ENCODE measurements at regions not wholly inside any gene's neighbourhood (a gene's known extent, or its start where the extent isn't known, plus 50 kb on each side); places are given as distances from the start of the nearest gene placed in this dataset.

DNA sequence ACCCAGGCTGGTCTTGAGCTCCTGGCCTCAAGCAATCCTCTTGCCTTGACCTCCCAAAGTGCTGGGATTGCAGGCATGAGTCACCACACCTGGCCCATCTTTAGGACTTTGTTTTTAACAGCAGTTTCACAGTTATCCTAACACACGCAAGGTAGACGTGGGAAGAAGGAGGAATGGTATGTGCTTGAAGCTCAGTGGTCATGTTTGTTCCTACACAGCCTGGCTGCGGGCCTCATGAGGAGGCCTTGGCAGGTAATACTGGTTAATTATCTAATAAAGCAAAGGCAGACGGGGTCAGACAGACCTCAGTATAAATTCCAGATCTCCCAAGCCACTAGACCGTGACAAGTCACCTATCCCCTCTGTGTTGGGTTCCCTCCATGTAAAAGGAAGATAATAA, 271.8 kb downstream of the PCNX1 start:
- TF ChIP-seq, protein P1, sequence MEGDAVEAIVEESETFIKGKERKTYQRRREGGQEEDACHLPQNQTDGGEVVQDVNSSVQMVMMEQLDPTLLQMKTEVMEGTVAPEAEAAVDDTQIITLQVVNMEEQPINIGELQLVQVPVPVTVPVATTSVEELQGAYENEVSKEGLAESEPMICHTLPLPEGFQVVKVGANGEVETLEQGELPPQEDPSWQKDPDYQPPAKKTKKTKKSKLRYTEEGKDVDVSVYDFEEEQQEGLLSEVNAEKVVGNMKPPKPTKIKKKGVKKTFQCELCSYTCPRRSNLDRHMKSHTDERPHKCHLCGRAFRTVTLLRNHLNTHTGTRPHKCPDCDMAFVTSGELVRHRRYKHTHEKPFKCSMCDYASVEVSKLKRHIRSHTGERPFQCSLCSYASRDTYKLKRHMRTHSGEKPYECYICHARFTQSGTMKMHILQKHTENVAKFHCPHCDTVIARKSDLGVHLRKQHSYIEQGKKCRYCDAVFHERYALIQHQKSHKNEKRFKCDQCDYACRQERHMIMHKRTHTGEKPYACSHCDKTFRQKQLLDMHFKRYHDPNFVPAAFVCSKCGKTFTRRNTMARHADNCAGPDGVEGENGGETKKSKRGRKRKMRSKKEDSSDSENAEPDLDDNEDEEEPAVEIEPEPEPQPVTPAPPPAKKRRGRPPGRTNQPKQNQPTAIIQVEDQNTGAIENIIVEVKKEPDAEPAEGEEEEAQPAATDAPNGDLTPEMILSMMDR (conservative IDR thresholded peaks at IDR 0.05; ENCODE audit: low read depth, low read length) = no peak
- no peak for DNase-seq (ENCODE audit: low read depth)
- H3K4me3 ChIP-seq (ENCODE audit: low read depth, low read length) = no peak overlapping the region

DNA sequence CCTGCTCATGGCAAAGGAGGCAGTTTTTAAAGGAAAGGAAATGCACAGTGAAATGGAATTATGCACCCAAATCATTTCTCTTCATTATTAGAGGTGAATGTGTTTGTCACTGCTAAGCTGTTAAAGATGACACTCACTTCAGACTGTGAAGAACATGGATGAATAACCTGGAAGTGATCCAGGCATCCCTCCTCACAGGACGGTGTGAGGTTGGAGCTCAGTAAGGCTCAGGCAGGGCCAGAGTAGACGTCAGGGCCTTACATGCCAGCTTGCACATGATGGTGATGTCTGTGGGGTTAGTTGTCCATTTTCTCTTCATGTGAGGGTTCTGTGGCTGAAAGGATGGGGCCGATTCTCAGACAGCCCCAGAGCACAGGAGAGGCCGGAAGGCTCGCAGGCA, 273.1 kb downstream of the PCNX1 start:
- TF ChIP-seq, protein P1 (conservative IDR thresholded peaks at IDR 0.05; ENCODE audit: low read depth, low read length) = no peak
- no peak overlapping the region for H3K4me3 ChIP-seq (ENCODE audit: low read depth, low read length)
- DNase-seq (ENCODE audit: low read depth) = no peak

DNA sequence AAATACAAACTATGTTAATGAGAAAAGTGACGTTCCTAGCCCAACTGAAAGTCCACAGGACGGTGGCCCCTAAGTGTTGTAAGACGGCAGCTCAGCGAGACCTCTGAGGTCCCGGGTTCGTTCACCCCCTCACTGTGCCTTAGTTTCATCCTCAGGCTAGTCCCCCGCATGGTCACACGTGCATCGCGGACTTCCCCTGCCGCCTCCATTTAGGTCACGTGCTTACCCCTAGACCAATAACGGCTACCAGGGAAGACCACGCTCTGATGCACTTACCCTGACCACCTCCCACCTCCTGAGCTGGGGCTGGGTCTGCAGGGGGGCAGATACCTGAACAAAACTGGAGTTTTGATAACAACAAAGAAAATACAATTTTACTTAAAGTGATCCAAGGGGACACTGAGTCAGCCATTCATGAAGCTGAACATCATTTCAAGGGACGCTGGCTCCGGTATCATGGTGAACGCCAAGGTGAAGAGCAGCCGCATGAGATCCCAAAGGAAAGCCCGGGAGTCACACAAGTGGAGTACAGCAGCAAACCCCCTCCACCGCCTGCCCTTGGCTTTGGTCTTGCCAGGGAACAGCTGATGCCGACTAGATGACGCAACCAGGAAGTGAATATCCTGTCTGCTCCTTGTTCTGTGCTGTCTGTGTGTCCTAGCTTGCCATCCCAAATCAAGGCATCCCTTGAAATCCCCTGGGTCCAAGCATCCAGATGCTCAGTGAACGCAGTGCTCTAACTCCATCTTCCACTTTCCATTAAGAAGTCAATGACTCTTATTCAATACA, 274.1 kb downstream of the PCNX1 start:
- TF ChIP-seq, protein P1 (conservative IDR thresholded peaks at IDR 0.05; ENCODE audit: low read depth, low read length) = no peak
- H3K4me3 ChIP-seq (ENCODE audit: low read depth, low read length) = no peak overlapping the region
- no peak for DNase-seq (ENCODE audit: low read depth)

DNA sequence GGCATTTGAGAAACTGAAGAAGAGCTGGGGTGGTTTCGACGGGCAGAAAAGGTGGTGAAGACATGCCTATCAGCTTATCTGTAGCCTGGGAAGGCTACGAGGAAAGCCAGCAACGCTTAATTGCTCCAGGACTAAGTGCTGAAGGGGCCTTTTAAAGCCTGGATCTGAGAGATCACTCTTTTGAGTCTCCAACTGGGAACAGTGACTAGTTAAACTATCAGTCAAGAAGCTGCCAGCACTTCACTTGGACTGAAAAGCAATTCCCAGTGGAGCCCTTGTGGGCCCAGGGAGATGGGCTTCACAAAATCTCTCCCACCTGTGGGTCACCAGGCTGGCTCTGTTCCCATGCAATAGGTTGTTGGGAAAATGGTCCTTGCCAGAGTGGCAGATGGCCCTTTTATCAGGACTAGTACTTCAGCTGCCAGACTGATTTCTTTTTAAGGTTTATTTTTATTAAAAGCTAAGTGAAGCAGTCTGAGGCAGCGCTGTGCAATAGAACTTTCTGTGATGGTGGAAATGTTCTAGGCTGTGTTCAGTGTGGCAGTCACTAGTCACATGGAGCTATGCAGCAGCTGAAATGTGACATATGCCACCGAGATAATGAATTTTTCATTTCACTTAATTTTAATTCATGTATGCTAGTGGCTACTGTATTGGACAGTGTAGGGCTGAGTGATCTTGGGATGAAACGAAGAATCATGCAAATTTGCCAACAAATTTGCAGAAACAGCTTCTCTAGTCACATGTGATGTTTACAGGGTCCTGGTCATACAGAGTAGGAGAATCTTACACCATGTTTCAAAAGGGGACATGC, 276.8 kb downstream of the PCNX1 start:
- TF ChIP-seq, protein P1 (conservative IDR thresholded peaks at IDR 0.05; ENCODE audit: low read depth, low read length) = no peak
- H3K4me3 ChIP-seq (ENCODE audit: low read depth, low read length) = no peak overlapping the region
- DNase-seq (ENCODE audit: low read depth) = no peak

DNA sequence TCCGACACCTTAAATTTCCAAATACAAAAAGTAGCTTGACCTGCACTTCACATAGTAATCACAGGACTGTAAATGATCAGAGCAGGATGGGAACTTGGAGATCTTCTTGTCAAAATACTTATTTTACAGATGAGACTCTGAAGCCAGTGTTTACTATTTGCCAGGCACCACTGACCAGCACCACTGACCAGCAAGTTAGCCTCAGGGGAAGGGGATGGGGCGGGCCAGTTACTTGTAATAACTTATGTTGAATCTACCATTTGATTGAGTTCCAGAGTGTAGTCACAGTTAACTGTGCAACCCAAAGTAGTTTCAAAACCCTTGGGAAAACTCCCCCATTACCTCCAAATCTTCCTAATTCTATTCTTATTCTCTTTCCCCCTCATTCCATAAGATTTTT, 278.4 kb downstream of the PCNX1 start:
- TF ChIP-seq, protein P1 (conservative IDR thresholded peaks at IDR 0.05; ENCODE audit: low read depth, low read length) = no peak
- no peak for DNase-seq (ENCODE audit: low read depth)
- H3K4me3 ChIP-seq (ENCODE audit: low read depth, low read length) = no peak overlapping the region

DNA sequence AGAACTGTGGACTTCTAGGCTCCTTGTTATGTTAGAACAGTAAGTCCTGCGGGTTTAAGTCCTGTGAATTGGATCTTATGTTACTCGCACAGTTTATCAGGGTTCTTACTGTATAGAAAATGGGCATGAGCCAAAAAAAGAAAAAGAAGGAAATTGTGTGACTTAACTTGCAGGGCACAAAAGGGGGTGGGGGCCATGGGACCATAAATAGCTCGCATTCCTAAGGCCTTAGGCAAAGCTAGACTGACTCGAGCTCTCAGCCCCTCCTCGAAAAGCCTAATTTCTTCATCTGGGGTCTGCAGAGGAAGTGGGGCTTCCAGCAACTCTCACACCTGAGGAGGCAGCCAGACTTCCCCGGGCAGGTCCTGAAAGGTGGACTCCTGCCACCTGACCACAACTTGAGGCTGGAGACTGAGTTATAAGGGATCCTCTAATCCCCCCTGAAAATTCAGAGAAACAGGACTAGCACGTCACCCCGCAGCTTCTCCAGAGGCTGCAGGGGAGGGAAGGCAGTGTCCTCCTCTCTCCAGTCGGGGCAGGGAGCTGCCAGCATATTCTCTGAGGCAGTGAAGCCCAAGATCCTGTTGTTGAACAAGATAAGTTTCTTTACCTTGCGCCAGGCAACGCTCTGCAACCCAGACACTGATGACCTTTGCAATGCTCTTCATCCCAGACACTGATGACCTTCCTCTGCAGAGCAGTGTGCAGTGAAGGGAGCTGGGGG, 280.5 kb downstream of the PCNX1 start:
- DNase-seq (ENCODE audit: low read depth) = no peak
- no peak overlapping the region for H3K4me3 ChIP-seq (ENCODE audit: low read depth, low read length)
- TF ChIP-seq, protein P1 (conservative IDR thresholded peaks at IDR 0.05; ENCODE audit: low read depth, low read length) = no peak

Measured in choroid plexus epithelial cell (primary cell).